Peyer's patch (tissue), 4 donors: ENCODE measurements at regions not wholly inside any gene's neighbourhood (a gene's known extent, or its start where the extent isn't known, plus 50 kb on each side); places are given as distances from the start of the nearest gene placed in this dataset.

Experiments used
- CTCF ChIP-seq, 6 experiments: fragments of 450-650 bp in 4 of 6; fragments of 200-600 bp in 2 of 6; sonication (generic) in 1 of 6; IDR thresholded peaks; one replicate each; pipeline ENCODE4 v1.5.1; 2017 to 2019; ENCODE audit warnings: antibody characterized with exemption in 6 of 6, mild to moderate bottlenecking in 3 of 6, moderate library complexity in 1 of 6
- POLR2A ChIP-seq, 2 donors: fragments of 450-650 bp; IDR thresholded peaks; one replicate each; pipeline ENCODE4 v1.5.1; 2017; ENCODE audit warnings: antibody characterized with exemption in 2 of 2, mild to moderate bottlenecking in 2 of 2, moderate library complexity in 2 of 2

GRCh38 chr14:35925319-35925718 is 99.2 kb downstream of the BRMS1L start:
- TF ChIP-seq CTCF (IDR thresholded peaks at IDR 0.05) (no peak), POLR2A (IDR thresholded peaks at IDR 0.05) (no peak)
